HG03103 (cell line): ENCODE measurements at regions not wholly inside any gene's neighbourhood (a gene's known extent, or its start where the extent isn't known, plus 50 kb on each side); places are given as distances from the start of the nearest gene placed in this dataset.
"Not testable (repeated sequence)": the region's sequence is repeated elsewhere in the genome, so short reads cannot be mapped to it uniquely, and the experiment has no call there.

Experiments
- ATAC-seq: cut with Tn5 transposase; IDR thresholded peaks from one replicate; pipeline ENCODE4 v1.9.1; 2021; ENCODE audit warnings: low read depth; ENCODE audit not compliant: unreplicated experiment

DNA sequence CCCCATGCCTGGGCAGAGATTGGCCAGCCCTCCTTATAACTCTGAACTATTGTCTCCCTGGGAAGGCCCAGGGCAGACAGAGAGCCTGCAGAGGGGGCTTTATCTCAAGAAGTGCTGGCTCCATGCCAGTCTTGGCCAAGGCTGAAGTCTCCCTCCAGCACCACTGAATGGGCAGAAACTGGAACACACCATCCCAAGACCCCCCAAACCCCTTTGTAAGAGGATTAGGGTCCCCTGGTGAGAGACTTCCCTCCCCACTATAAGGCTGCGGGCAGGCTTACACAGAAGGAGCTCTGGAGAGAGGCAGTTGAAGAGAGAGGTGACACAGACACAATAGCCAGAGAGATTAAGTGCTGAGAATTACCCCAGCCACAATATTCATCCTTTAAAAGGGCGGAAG lies 97.2 kb downstream of the NAV1 start:
- no peak for ATAC-seq

DNA sequence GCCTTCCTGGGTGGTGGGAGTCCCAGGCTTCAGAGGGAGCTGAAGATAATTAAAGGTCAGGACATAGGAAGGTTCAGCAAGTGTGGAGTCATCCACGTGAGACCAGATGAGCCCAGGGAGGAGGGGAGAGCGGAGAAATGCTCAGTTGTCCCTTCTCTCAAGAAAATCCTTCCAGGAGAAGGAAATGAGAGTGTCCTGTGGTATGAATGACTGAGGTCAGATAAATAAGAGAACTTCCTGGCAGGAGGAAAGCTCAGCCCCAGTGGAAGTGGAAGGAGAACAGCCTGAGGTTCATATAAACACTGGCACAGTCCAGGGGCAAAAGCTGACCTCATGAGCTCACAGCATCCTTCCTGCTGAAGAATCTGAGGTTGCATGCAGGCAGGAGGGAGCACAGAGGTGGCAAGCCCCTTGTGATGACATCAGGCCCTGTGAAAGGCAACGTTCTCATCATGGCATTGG lies 97.6 kb downstream of the NAV1 start:
- ATAC-seq: no peak

DNA sequence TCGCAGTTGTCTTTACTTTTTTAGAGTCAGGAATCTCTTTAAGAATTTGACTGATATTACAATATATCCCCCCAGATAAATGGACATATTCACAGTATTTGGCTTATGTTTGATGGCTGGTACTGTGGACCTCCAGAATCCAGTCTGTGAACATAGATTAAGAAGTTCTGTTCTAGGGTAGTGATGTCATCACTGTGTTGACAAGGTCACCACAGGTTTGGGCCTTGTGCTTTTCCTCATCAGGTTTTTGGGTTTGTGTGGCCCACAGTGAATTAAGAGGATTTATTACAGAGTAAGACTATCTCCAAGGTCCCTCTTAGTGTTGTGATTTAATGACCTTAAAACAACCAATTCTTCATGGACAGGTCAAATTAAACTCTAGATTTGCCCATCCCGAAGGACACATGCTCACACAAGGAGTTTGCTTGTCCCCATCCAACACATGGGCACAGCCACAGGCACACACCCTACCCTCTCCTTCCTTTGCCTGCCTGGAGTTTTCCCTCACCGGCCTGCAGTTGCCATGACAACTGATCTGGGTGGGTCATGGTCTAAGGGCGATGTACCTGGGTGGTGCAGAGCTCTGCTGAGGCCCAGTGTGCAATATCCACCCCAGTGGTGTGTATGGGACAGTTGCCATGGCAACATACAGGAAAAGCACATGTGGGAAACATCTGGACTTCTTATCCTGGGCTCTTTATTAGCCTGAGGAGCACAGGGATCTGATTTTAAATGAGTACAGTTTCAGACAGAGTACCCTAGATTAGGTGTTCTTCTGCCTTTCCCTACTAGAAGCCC lies 98.6 kb downstream of the NAV1 start:
- ATAC-seq: no peak

DNA sequence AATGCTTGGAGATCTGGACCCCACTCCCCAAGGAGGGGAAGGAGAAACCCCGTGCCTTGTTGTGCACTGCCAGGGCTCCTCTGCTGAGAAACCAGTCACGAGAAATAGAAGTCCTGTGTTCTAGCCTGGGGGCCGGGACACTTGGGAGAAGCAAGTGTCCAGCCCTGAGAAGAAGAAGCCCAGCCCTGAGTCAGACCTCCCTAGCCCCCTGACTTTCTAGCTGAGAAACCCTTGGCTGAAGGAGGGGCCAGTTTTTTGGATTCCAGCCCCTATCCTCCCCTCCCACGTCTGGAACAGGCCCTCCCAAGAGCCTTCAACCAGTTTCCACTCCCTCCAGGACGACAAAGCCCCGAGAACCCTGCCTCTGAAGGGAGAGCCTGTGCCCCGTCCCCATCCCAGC lies 100.5 kb downstream of the NAV1 start:
- ATAC-seq: no peak

DNA sequence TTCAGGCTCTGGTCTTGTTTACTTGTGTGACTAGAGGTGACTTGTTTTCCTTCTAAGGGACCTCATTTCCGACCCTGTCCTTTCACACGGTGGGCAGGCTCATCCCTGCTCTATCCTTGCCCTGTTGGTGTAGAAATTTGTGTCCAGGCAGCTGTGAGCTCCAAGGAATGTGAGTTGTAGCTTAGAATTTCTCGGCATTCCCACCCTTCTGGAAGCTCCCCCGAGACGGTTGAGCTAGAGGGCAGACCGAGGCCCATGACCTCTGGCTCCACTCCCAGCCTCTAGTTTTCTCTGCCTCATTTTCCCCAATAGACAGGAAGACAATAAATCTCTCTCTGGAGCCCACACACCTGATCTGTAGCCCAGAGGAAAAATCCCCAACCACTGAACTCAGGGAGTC lies 100.9 kb downstream of the NAV1 start:
- ATAC-seq: no peak

DNA sequence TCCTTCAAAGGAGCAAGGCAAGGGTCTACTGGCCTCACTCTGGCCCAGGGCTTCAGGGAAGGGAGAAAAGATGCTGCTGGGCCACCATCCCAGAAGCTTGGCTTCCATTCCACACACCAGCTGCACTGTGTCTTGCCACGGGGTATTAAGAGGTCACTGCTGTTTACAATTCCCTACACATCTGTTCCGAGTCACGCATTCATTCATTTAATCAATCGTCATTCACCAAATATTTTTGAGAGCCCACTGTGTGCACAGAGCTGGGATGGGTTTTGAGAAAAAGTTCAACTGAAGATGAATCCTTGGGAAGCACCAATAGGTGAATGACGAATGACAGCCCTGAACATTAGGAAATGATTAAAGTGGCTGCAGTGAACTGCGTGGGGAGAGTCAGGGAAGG lies 101.7 kb downstream of the NAV1 start:
- no peak for ATAC-seq

DNA sequence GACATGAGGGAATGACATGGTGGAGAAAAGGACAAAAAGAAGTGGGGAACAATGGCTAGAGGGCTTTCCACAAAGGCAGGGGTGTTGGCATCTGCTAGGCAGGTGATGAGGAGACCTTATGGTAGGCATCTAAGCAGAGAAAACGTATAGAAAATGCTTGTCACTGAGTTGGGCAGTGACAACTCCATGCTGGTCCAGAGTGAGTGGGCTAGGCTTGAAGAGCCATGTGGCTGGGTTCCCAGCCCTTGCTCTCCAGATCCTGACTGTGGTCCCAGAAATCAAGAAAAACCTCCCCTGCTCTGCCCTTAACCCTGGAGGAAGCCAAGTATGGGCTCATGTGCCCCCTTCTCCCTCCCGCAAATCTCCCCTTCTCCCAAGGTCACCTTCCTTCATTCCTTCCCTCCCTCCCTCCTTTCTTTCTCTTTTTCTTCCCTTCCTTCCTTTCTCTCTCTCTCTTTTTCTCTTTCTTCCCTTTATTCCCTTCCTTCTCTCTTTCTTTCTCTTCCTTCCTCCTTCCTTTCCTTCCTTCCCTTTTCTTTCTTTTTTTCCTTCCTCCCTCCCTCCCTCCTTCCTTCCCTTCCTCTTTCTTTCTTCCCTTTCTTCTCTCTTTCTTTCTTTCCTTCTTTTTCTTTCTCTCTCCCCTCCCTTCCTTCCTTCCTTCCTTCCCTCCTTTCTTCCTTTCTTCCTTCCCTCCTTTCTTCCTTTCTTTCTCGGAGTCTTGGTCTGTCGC lies 102.8 kb downstream of the NAV1 start:
- no peak for ATAC-seq

DNA sequence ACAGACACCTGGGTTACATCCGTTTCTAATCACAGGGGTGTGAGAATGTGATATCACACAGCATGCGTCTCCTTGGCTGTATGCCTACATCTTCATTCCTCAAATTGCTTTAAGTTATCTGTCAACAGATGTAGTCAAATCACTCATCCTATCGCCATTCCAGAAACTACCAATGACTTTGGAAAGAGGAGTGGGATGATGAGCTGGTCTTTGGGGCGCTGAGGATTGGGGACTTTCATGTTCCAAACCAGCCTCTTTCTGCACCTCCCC lies 104.8 kb downstream of the NAV1 start:
- ATAC-seq: no peak

DNA sequence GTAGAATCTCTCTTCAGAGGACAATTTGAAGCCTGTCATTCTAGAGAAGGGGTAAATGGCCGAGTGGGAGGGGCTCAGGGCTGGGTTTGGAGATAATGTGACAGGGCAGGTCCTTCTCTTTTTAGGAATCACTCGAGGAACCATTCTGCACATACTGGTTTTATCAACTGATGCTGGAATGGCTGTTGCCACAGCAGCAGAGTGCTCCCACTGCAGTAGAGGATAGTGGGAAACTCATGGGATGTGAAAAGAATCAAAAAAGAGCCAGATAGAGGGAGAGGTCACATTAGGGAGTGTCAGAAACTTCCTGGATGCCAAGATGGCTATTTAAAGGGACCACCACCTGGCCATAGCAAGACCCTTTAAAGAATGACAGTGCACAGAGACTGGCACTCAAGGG lies 105.3 kb downstream of the NAV1 start:
- ATAC-seq: no peak

DNA sequence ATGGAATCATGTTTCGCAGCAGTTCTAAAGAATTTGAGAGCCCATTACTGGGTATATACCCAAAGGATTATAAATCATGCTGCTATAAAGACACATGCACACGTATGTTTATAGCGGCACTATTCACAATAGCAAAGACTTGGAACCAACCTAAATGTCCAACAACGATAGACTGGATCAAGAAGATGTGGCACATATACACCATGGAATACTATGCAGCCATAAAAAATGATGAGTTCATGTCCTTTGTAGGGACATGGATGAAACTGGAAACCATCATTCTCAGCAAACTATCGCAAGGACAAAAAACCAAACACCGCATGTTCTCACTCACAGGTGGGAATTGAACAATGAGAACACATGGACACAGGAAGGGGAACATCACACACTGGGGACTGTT lies 106.1 kb downstream of the NAV1 start:
- ATAC-seq: not testable (repeated sequence)

DNA sequence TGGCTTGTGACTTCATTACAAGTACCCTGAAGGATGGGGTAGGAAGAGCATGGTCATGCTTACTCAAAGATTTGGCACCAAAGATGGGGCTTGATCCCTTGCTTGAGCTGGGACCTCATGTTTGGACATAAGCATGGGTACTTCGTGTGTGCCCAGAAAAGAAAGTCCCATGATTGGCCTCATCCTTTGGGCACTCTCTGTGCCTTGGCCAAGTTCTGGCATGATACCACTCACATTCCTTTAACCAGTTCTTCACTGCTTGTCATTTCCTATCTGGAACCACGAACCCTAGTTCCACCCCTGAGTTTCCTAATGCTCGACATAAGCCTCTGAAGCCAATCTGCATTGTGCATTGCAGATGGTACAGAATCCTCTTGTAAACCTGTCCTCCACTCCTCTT lies 107.0 kb downstream of the NAV1 start:
- ATAC-seq: no peak

DNA sequence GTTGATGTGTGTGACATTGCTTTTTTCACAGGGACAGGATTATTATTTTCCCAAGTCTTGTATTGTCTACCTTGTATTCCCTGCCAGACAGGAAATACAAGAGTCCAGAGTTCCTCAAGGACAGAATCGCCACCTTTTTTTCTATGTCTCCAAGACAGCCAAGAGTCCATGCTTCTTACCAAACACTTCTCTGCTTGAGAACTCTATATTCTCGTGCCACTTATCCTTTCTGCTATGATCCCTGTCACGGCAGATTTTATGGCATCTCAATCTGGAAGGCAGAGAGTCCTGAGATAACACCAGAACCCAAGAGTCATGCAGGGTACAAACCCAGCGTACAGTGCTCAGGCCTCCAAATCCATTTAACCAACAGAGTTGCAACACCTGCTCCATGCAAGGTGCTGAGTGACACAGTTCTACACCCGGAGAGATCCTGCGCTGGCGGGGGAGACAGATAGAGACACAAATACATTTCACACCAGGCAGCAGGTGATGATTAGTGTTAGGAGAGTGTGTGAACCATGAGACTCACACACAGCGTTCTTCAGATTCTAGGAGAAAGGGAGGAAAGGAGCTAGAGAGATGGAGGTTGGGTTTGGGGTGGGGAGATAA lies 107.6 kb downstream of the NAV1 start:
- ATAC-seq: no peak

DNA sequence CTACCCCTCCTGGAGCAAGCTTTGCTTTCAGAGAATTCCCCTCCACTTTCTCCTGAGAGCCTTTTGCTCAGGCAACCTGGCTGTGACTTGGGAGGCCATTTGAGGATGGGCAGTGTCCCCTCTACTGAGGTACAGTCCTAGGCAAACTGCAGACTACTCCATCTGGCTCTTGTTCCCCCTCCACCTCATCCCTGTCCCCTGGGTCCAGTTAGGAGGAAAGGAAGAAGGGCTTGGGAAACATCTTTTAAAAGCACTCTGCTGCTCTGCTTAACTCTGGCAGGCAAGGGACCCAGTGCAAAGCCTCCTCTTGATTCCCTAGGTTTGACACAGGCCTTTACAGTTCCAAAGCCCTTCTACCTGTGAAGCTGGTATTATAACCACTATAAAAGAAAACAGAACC lies 108.2 kb downstream of the NAV1 start:
- no peak for ATAC-seq

DNA sequence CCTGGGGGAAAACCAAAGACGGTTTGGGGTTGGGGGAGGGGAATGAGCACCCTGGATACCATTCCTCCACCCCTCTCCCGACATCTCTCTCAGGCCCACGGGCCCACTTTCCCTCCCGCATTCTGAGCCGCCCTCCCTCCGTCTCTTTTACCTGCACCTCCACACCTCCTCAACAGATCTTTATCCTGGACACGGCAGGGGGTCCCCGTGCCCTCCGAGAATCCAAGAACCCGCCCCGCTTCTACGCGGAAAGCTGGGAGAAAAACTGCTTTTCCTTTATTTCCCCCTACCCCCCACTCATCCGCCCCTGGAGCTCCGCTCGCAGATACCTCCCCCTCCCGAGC lies 108.8 kb downstream of the NAV1 start:
- ATAC-seq: no peak

DNA sequence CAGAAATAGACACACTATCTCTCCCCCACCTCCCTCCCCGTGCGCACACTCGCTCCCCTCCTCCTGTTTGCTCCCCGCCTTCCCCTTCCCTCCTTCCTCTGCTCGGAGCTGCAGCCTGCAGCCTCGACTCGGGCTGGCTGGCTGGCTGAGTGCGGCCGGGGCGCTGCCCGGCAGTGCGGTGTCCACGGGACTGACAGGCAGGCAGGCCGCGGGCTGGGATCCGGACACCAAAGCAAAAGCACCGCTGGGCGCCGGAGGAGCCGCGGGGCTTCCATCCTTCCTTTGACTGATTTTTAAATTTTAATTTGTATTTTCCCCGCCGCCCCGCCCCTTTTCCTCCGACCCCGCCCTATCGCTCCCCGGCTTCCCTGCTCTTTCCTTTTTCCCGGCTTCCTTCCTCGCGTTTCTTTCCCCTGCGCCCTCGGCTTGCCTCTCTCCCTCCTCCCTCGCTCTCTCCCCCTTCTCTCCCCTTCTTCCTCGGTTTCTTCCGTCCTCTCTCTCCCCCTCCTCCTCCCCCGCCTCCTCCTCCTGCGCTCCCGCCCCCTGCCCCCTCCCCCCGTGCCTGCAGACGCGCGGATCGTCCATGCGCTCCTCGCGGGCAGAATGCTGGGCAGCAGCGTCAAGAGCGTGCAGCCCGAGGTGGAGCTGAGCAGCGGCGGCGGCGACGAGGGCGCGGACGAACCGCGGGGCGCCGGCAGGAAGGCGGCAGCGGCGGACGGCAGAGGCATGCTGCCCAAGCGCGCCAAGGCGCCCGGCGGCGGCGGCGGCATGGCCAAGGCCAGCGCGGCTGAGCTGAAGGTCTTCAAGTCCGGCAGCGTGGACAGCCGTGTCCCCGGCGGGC lies 109.4 kb downstream of the NAV1 start:
- ATAC-seq: no peak

DNA sequence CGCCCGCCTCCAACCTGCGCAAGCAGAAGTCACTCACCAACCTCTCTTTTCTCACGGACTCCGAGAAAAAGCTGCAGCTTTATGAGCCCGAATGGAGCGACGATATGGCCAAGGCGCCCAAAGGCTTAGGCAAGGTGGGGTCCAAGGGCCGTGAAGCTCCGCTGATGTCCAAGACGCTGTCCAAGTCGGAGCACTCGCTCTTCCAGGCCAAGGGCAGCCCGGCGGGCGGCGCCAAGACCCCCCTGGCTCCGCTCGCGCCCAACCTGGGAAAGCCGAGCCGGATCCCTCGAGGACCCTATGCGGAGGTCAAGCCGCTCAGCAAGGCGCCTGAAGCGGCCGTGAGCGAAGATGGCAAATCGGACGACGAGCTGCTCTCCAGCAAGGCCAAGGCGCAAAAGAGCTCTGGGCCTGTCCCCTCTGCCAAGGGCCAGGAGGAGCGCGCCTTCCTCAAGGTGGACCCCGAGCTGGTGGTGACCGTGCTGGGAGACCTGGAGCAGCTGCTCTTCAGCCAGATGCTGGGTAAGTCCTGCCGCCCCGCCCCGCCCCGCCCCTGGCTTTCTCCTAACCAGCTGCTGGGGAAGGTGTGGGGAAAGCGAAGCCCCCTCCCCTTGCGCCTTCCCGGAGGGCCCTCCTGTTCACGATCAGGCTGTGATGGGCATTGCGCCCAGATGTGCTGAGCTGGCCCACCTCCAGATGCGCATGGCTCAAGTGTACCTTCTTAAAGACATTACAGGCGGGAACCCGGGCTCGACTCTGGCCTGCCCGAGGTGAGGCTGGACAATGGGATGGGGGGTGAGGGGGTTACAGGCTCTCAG lies 110.2 kb downstream of the NAV1 start:
- no peak for ATAC-seq

DNA sequence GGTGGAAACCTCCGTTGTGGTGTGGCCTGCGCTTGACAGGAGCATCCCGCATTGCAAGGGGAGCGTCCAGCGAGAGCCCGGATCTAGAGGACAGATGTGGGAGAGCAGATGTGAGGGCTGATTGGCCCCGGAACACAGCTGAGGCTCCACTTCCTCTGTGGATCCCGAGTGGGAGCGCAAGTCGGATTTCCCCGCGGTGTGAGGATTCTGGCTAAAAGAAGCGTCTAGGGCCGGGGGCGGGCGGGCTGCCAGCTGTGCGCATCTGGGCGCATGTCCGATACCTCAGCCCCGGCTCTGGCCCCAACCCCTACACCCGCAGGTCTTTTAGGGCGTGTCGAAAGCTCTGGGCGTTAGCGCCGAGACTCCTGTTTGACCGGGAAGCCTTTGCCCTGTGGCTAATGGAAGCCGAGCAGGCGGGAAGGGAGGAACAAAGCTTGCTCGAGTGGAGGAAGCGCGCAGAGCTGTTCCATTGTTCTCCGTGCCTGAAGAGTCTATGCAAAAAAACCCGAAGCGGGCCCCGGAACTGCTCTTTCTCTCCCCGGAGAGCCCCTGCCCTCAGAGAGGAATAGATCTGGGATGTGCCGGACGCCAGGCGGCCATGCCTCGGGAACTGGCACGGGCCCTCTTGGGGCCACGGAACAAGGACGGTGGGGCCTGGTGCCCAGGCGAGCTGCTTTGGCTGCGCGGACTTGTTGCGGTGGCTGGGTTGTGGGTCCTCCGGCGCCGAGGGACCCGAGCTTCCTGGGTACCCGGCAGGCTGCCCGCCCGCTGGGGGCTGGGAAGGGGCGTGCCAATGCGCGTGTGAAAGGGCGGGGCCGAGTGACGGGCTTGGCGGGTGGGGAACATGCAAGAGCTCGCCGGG lies 111.1 kb downstream of the NAV1 start:
- ATAC-seq: no peak

DNA sequence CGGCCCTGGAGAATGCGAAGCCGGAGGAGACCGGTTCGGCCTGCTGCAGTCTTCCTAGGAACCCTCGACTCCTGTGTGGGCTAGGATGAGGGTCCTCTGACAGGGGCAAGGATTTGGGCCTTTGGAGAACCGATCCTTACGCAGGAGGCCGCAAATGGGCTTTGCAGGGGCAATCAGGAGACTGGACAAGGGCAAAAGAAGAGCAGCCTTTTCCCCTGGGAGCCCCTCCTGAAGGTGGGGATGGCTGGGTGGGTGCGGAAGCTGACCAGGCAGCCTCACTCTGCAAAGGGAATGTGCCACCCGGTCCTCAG lies 111.7 kb downstream of the NAV1 start:
- ATAC-seq: no peak

DNA sequence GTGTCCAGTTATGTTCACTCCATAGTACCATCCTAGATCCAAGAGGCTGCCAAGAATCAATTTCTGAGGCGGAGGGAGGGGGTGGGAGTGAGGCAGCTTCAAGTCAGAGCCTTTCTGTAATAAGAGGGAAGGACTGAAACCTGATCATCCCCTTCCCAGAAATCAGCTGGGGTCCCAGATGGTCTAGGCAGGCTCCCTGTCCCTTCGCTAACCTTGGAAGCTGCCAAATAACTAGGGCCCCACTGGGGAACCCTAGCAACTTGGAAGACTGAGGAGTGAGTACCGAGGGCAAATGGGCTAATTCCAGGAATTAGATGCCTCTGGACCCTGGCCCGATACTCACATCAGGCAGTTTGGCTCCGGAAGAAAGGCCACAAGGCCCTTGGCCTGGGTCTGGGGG lies 113.3 kb downstream of the NAV1 start:
- ATAC-seq: no peak

DNA sequence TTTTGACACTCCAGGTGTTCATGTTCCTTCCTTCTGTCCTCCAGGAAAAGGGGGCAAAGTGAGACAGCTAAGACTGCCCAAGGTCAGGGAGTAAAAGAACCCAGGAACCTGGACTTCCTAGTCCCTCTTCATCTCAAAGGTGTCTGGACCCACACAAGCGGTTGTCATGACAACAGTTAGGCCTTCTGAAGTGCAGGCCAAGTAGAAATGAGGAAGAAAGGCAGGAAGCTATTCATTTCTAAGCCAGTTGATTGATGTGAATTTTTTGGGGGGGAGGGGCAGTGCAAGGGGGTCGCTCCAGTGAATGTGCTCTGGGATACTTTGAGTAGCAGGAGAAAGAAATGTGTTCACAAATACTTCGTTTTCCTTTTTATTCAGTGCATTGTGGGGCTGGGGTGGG lies 114.3 kb downstream of the NAV1 start:
- ATAC-seq: no peak
